Fibroblast of lung (primary cell): ENCODE measurements at regions not wholly inside any gene's neighbourhood (a gene's known extent, or its start where the extent isn't known, plus 50 kb on each side); places are given as distances from the start of the nearest gene placed in this dataset.

ENCODE experiments used
- DNase-seq, 2 donors: peaks; one replicate each; pipeline versions ENCODE4 v3.0.0 to v3.0.0-alpha.2; 2010; ENCODE audit warnings: low read depth in 2 of 2
- H2AFZ ChIP-seq: 2 replicates; pipeline ENCODE4 v1.5.1; 2012; ENCODE audit warnings: low read length, control low read depth, inconsistent platforms
- H3K27ac ChIP-seq: 2 replicates; pipeline ENCODE4 v1.5.1; 2011; ENCODE audit warnings: low read length, control low read depth; ENCODE audit not compliant: insufficient read depth
- H3K27me3 ChIP-seq: 2 replicates; pipeline ENCODE4 v1.5.1; 2011; ENCODE audit warnings: mild to moderate bottlenecking, low read length; ENCODE audit not compliant: control insufficient read depth, insufficient read depth
- H3K36me3 ChIP-seq: 2 replicates; pipeline ENCODE4 v1.5.1; 2011; ENCODE audit warnings: low read length; ENCODE audit not compliant: control insufficient read depth, insufficient read depth
- H3K4me1 ChIP-seq: 2 replicates; pipeline ENCODE4 v1.5.1; 2011; ENCODE audit warnings: low read length; ENCODE audit not compliant: control insufficient read depth, insufficient read depth; ENCODE audit errors: extremely low read depth
- H3K4me2 ChIP-seq: 2 replicates; pipeline ENCODE4 v1.5.1; 2011; ENCODE audit warnings: low read length, control low read depth; ENCODE audit not compliant: insufficient read depth; ENCODE audit errors: extremely low read depth
- H3K4me3 ChIP-seq, 4 experiments: fragments of 200-600 bp in 1 of 4; sonication (generic) in 1 of 4; replicated peaks in 1 of 4; 2 replicates each; pipeline ENCODE4 v1.5.1; 2011 to 2016; ENCODE audit warnings: low read length in 4 of 4, low read depth in 3 of 4, mild to moderate bottlenecking in 3 of 4, control low read depth in 2 of 4, inconsistent platforms in 1 of 4, mixed read lengths in 1 of 4; ENCODE audit not compliant: insufficient read depth in 1 of 4; ENCODE audit errors: control extremely low read depth in 1 of 4
- H3K79me2 ChIP-seq: 2 replicates; pipeline ENCODE4 v1.5.1; 2012; ENCODE audit warnings: mild to moderate bottlenecking, low read length, inconsistent platforms; ENCODE audit not compliant: control insufficient read depth, insufficient read depth
- H3K9ac ChIP-seq: 2 replicates; pipeline ENCODE4 v1.5.1; 2011; ENCODE audit warnings: mild to moderate bottlenecking, low read length, control low read depth; ENCODE audit not compliant: insufficient read depth
- H3K9me3 ChIP-seq: 2 replicates; pipeline ENCODE4 v1.5.1; 2012; ENCODE audit warnings: low read depth, low read length; ENCODE audit not compliant: control insufficient read depth, insufficient read depth
- H4K20me1 ChIP-seq: 2 replicates; pipeline ENCODE4 v1.5.1; 2011; ENCODE audit warnings: low read length; ENCODE audit not compliant: control insufficient read depth, insufficient read depth; ENCODE audit errors: extremely low read depth
- EZH2 ChIP-seq: IDR thresholded peaks from 2 replicates; pipeline ENCODE4 v1.5.1; 2012; ENCODE audit warnings: low read length, control low read depth, mild to moderate bottlenecking; ENCODE audit errors: missing control alignments
- TF ChIP-seq, protein P1 (sequence below), 2 donors: IDR thresholded peaks in 1 of 2; conservative IDR thresholded peaks in 1 of 2; 1 replicate in 1 of 2; 2 replicates in 1 of 2; pipeline ENCODE4 v1.5.1; 2011 to 2012; ENCODE audit warnings: low read length in 2 of 2, control low read depth in 1 of 2, inconsistent platforms in 1 of 2, low read depth in 1 of 2, mild to moderate bottlenecking in 1 of 2

DNA sequence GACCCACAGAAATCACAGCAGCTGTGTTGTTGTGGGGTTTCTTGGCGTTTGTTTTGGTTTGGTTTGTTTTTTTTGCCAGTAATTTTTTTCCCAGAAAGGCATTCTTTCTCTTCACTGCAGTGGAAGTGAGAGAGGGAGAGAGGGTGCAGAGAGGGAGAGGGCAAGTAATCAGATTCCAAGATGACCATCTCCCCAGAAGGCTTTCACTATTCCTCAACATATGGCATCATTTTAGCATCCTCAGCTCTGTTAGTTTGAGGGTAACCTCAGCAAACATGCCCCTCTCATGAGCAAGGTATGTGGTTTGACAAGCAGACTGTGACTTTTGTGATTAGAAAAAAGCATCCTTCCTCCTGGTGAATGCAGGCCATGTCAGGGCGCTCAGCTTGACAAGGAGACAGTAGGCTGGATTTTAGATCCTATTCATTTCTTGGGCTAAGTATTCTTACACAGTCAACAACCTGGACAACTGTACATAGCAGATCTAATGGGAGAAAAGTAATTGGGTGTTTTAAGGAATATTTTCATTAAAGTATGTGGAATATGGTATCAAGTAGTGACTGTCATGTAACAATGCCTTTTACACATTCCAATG, 86.3 kb upstream of the PIK3CG start:
- Histone ChIP-seq H3K4me2 (no peak overlapping the region), H2AFZ (no peak overlapping the region), H3K4me1 (peaks cover 11% of the 10 kb centered on the region)

DNA sequence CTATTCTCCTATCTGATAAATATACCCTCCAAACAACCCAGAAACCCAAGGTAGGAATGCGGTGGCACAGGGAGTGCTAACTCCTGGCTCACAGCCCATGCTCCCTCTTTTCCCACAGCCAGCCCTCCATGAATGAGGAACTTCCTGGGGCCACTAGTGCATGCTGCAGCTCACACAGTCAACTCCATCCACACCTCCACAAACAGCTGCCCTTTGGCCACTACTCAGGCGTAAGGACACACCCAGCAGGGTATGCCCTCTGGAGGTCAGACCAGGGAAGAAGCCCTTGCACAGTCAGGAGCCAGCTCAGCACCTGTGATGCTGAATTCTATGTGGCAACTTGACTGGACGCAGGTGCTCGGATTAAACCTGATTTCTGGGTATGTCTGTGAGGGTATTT, 85.2 kb upstream of the PIK3CG start:
- Histone ChIP-seq H3K27ac (no peak overlapping the region), H3K4me3 (no peak overlapping the region), H3K4me2 (no peak overlapping the region), H3K27me3 (no peaks in the 10 kb centered on the region), H3K9me3 (no peaks in the 10 kb centered on the region), H4K20me1 (no peaks in the 10 kb centered on the region), H3K9ac (no peak overlapping the region), H3K36me3 (no peaks in the 10 kb centered on the region), H3K4me1 (peaks cover 10% of the 10 kb centered on the region), H2AFZ (no peak overlapping the region), H3K79me2 (no peaks in the 10 kb centered on the region)
- TF ChIP-seq, protein P1, sequence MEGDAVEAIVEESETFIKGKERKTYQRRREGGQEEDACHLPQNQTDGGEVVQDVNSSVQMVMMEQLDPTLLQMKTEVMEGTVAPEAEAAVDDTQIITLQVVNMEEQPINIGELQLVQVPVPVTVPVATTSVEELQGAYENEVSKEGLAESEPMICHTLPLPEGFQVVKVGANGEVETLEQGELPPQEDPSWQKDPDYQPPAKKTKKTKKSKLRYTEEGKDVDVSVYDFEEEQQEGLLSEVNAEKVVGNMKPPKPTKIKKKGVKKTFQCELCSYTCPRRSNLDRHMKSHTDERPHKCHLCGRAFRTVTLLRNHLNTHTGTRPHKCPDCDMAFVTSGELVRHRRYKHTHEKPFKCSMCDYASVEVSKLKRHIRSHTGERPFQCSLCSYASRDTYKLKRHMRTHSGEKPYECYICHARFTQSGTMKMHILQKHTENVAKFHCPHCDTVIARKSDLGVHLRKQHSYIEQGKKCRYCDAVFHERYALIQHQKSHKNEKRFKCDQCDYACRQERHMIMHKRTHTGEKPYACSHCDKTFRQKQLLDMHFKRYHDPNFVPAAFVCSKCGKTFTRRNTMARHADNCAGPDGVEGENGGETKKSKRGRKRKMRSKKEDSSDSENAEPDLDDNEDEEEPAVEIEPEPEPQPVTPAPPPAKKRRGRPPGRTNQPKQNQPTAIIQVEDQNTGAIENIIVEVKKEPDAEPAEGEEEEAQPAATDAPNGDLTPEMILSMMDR (conservative IDR thresholded peaks at IDR 0.05 in 1 of 2, IDR thresholded peaks at IDR 0.05 in 1 of 2; ENCODE audit: low read depth in 1 of 2, low read length in 2 of 2): no peak
- no peak for TF ChIP-seq EZH2
- DNase-seq: no peak

More for the DNA sequence above, 86.3 kb upstream of the PIK3CG start:
- Histone ChIP-seq H3K27me3 (no peaks in the 10 kb centered on the region), H3K27ac (no peak overlapping the region), H3K79me2 (no peaks in the 10 kb centered on the region), H4K20me1 (no peaks in the 10 kb centered on the region), H3K9ac (no peak overlapping the region), H3K4me3 (no peak overlapping the region), H3K36me3 (no peaks in the 10 kb centered on the region), H3K9me3 (no peaks in the 10 kb centered on the region)
- DNase-seq: peak in 1 of 2 donors; percentile 52
- TF ChIP-seq EZH2: no peak
- TF ChIP-seq, protein P1 (conservative IDR thresholded peaks at IDR 0.05 in 1 of 2, IDR thresholded peaks at IDR 0.05 in 1 of 2; ENCODE audit: low read depth in 1 of 2, low read length in 2 of 2): no peak

DNA sequence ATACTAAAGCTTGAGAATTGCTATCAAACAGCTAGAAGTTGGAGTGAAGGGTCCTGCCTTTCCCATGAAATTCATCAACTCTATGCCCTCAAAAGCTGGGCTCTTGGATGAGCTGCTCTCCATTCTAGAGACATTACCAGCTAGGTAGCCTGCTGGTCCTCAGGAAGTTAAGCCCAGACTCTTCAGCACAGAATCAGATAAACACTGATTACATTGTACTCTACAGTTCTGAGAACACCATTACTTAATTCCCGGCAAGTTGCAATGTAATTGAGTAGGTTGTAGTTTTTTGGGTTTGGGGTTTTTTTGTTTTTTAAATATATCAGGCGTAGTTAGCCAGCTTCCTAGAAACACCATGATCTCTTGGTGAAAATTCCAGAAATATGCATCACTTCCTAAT, 84.1 kb upstream of the PIK3CG start:
- no peak for DNase-seq
- no peaks in the 10 kb centered on the region for H3K9me3 ChIP-seq
- H3K4me2 ChIP-seq: no peak overlapping the region
- TF ChIP-seq EZH2: no peak
- TF ChIP-seq, protein P1 (conservative IDR thresholded peaks at IDR 0.05 in 1 of 2, IDR thresholded peaks at IDR 0.05 in 1 of 2; ENCODE audit: low read depth in 1 of 2, low read length in 2 of 2): no peak
- peaks cover 3% of the 10 kb centered on the region for H3K4me1 ChIP-seq
- no peaks in the 10 kb centered on the region for H3K79me2 ChIP-seq
- no peaks in the 10 kb centered on the region for H4K20me1 ChIP-seq
- H3K27ac ChIP-seq: no peak overlapping the region
- no peaks in the 10 kb centered on the region for H3K27me3 ChIP-seq
- H2AFZ ChIP-seq: no peak overlapping the region
- H3K9ac ChIP-seq: no peak overlapping the region
- no peaks in the 10 kb centered on the region for H3K36me3 ChIP-seq
- H3K4me3 ChIP-seq: no peak overlapping the region
